AG09309 (cell line): ENCODE measurements at regions not wholly inside any gene's neighbourhood (a gene's known extent, or its start where the extent isn't known, plus 50 kb on each side); places are given as distances from the start of the nearest gene placed in this dataset.

Source experiments
- DNase-seq: peaks from one replicate; pipeline ENCODE4 v3.0.0-alpha.2; 2010; ENCODE audit warnings: low read depth
- H3K4me3 ChIP-seq: 2 replicates; pipeline ENCODE4 v1.5.1; 2011; ENCODE audit warnings: mild to moderate bottlenecking, low read depth, low read length, moderate library complexity; ENCODE audit not compliant: control insufficient read depth
- TF ChIP-seq, protein P1 (sequence below): IDR thresholded peaks from 2 replicates; pipeline ENCODE4 v1.5.1; 2011; ENCODE audit warnings: mild to moderate bottlenecking, low read depth, low read length, inconsistent platforms; ENCODE audit not compliant: insufficient read depth, control insufficient read depth; ENCODE audit errors: missing control alignments

DNA sequence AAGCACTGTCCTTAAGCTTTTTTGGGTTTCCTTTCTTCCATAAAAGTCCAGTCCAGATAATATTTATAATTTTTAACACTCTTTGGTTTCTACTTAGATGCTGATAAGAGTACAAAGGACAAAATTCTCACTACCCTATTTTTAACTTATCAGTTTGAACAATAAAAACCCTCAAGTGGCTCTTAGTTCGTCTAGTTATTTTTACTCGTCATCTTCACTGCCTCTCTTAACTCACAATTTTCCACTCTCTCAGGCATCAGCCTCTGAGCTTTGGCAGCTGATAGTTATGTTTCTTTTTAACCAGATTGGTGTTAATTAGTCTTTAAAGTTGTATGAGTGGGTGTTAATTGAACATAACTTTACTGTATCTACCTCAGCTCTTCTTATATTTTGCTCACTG is 517.1 kb upstream of the SYT4 start:
- no peak overlapping the region for H3K4me3 ChIP-seq
- TF ChIP-seq, protein P1, sequence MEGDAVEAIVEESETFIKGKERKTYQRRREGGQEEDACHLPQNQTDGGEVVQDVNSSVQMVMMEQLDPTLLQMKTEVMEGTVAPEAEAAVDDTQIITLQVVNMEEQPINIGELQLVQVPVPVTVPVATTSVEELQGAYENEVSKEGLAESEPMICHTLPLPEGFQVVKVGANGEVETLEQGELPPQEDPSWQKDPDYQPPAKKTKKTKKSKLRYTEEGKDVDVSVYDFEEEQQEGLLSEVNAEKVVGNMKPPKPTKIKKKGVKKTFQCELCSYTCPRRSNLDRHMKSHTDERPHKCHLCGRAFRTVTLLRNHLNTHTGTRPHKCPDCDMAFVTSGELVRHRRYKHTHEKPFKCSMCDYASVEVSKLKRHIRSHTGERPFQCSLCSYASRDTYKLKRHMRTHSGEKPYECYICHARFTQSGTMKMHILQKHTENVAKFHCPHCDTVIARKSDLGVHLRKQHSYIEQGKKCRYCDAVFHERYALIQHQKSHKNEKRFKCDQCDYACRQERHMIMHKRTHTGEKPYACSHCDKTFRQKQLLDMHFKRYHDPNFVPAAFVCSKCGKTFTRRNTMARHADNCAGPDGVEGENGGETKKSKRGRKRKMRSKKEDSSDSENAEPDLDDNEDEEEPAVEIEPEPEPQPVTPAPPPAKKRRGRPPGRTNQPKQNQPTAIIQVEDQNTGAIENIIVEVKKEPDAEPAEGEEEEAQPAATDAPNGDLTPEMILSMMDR, result no peak
- no peak for DNase-seq

DNA sequence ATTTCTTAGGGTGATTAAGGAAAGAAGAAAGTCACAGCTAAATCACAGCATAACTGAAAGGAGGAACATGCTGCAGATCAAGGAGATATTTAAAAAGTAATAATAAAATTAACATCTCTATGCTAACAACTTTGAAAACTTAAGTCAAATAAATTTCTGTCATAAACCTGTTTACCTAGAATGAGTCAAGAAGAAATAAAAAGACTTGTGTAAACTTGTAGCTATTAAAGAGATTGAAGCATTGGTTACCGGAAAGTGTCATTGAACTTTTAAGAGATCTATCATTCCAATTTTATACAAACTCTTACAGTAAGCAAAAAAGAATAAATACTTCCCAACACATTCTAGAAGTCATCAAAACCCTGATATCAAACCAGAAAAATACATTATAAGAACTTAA is 520.1 kb upstream of the SYT4 start:
- no peak overlapping the region for H3K4me3 ChIP-seq
- TF ChIP-seq, protein P1, result no peak
- no peak for DNase-seq

DNA sequence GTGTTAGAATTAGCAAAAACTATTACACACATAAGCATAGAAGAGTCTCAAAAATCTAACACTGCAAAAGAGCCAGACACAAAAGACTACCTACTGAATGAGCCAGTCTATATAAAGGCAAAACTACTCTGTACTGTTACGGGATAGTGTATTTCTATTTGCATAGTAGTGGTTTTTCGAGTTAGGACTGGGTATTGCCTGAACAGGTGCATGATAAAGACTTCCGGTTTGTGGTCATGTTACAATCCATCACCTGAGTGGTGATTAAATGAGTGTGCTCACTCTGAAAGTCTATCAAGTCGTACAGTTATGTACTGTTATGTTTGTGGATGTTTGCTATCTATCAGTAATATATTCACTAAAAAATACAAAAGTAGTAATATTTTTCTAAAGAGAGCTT is 523.3 kb upstream of the SYT4 start:
- H3K4me3 ChIP-seq, result no peak overlapping the region
- TF ChIP-seq, protein P1, result no peak
- no peak for DNase-seq

DNA sequence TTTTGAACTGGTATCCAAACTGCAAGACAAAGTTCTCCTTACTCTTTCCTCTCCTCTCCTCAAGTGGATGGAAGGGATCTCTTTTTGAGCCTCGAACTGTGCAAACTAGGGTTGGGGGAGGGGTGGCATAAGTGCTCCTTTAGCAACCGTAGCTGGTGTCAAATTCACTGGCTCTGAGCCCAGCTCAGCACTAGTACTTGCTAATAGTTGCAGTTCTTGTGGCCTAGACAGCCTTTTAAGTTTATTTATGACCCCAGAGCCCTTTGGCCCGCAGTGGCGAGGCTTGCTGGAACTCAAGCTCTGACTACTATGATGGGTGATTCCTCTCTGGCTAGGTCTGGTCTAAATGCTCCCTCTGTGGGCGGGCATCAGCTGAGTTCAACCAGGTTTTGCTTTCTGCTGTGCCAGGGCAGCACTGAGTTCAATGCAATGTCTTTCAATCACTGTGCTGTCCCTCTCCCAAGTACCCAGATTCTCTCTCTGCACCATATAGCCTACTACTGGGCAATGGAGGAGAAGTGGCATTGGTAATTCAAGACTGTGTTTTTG is 528.4 kb upstream of the SYT4 start:
- H3K4me3 ChIP-seq, result no peak overlapping the region
- TF ChIP-seq, protein P1, result no peak
- no peak for DNase-seq

DNA sequence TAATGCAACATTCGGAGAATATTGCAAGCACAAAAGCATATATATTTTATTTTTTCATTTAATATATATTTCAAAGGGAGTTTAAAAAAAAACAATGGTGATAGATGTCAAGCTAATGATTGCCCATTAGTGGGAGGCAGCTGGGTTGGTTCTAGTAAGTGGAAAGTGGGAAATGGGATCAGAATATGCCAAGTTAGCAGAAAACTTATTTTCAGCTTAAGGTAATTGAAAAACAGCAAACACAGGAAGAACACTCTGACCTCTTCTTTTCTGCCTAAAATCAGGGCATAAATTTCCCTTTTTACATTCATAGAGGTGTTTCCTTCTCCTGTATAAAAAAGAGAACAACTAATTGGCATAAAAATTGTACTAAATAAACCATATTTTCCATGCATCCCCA is 535.3 kb upstream of the SYT4 start:
- DNase-seq, result no peak
- H3K4me3 ChIP-seq, result no peak overlapping the region
- TF ChIP-seq, protein P1, result no peak

DNA sequence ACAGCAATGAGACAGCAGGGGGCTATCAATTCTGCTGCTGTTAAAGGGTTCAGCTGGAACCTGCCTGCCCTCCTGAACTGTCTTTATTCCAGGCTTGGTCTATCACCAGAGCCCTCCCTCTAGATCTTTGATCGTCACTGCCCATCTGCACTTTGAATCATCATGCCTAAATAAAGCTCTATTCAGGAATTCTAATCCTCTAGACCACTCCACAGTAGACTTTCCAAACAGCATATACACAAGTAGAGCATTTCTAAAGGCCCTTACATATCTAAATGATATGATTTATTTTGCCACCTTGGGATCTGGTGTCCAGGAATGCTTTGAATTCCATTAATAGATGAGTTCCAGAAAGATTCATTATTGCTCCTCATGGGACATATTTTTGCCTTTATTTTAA is 542.1 kb upstream of the SYT4 start:
- TF ChIP-seq, protein P1, result no peak
- H3K4me3 ChIP-seq, result no peak overlapping the region
- no peak for DNase-seq

DNA sequence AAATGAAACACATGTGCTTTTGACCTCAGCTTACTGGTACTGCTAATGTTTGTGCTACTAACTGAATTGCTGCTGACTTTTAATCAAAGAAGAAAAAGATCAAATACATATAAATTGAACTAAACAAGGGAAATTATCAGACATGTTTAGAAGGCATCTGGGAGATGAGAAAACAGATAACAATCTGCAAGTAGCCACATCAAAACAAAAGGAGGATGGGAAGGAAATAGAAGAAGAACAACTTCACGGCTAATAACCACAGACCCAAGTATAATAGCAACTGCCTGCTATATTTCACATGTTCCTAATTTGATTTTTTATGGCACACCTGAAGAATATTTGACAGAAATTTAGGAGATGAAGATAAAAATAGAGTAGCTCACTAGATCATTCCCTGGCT is 542.6 kb upstream of the SYT4 start:
- no peak for DNase-seq
- TF ChIP-seq, protein P1, result no peak
- H3K4me3 ChIP-seq, result no peak overlapping the region
